ENCODE measurements at regions not wholly inside any gene's neighbourhood (a gene's known extent, or its start where the extent isn't known, plus 50 kb on each side); places are given as distances from the start of the nearest gene placed in this dataset.
"Not testable (repeated sequence)": the region's sequence is repeated elsewhere in the genome, so short reads cannot be mapped to it uniquely, and the experiment has no call there.

GRCh38 chr1:213687832-213688231 lies 299.9 kb upstream of the PROX1 start:
- no peak for DNase-seq

GRCh38 chr1:213688655-213689054 lies 299.1 kb upstream of the PROX1 start:
- no peak for DNase-seq

- DNase-seq: no peak
These were observed 298.5 kb upstream of the PROX1 start for GRCh38 chr1:213689260-213689659.

- DNase-seq: no peak
These were observed 297.3 kb upstream of the PROX1 start for GRCh38 chr1:213690341-213690917.

GRCh38 chr1:213692321-213692720 lies 295.5 kb upstream of the PROX1 start:
- DNase-seq: no peak

GRCh38 chr1:213693864-213694263 lies 293.9 kb upstream of the PROX1 start:
- DNase-seq: no peak

- DNase-seq: no peak
These were observed 290.5 kb upstream of the PROX1 start for GRCh38 chr1:213697192-213697802.

GRCh38 chr1:213698092-213698702 lies 289.6 kb upstream of the PROX1 start:
- DNase-seq: no peak

GRCh38 chr1:213702703-213703102 lies 285.1 kb upstream of the PROX1 start:
- no peak for DNase-seq

GRCh38 chr1:213704941-213705340 lies 282.8 kb upstream of the PROX1 start:
- DNase-seq: no peak

- DNase-seq: not testable (repeated sequence)
These were observed 275.8 kb upstream of the PROX1 start for GRCh38 chr1:213711833-213712490.

GRCh38 chr1:213714645-213715044 lies 273.1 kb upstream of the PROX1 start:
- DNase-seq: no peak

- DNase-seq: no peak
These were observed 272.6 kb upstream of the PROX1 start for GRCh38 chr1:213715182-213715581.

- DNase-seq: no peak
These were observed 268.3 kb upstream of the PROX1 start for GRCh38 chr1:213719462-213719861.

- DNase-seq: no peak
These were observed 267.7 kb upstream of the PROX1 start for GRCh38 chr1:213720032-213720431.

GRCh38 chr1:213723187-213723586 lies 264.6 kb upstream of the PROX1 start:
- DNase-seq: no peak

- DNase-seq: no peak
These were observed 262.9 kb upstream of the PROX1 start for GRCh38 chr1:213724640-213725536.

GRCh38 chr1:213727853-213728592 lies 259.8 kb upstream of the PROX1 start:
- DNase-seq: no peak

GRCh38 chr1:213728593-213729536 lies 258.9 kb upstream of the PROX1 start:
- DNase-seq: no peak

- DNase-seq: no peak
These were observed 254.1 kb upstream of the PROX1 start for GRCh38 chr1:213733705-213734104.

GRCh38 chr1:213737398-213738035 lies 250.3 kb upstream of the PROX1 start:
- no peak for DNase-seq
